Fibroblast of villous mesenchyme (primary cell): ENCODE measurements at regions not wholly inside any gene's neighbourhood (a gene's known extent, or its start where the extent isn't known, plus 50 kb on each side); places are given as distances from the start of the nearest gene placed in this dataset.

Experiments
- DNase-seq: peaks from one replicate; pipeline ENCODE4 v3.0.0-alpha.2; 2010; ENCODE audit warnings: low read depth
- H3K4me3 ChIP-seq: 2 replicates; pipeline ENCODE4 v1.5.1; 2011; ENCODE audit warnings: low read depth, mild to moderate bottlenecking, low read length
- TF ChIP-seq, protein P1 (sequence below): IDR thresholded peaks from 2 replicates; pipeline ENCODE4 v1.5.1; 2012; ENCODE audit warnings: low read depth, mild to moderate bottlenecking, low read length; ENCODE audit not compliant: insufficient read depth

- H3K4me3 ChIP-seq: no peak overlapping the region
- DNase-seq: no peak
- TF ChIP-seq, protein P1, sequence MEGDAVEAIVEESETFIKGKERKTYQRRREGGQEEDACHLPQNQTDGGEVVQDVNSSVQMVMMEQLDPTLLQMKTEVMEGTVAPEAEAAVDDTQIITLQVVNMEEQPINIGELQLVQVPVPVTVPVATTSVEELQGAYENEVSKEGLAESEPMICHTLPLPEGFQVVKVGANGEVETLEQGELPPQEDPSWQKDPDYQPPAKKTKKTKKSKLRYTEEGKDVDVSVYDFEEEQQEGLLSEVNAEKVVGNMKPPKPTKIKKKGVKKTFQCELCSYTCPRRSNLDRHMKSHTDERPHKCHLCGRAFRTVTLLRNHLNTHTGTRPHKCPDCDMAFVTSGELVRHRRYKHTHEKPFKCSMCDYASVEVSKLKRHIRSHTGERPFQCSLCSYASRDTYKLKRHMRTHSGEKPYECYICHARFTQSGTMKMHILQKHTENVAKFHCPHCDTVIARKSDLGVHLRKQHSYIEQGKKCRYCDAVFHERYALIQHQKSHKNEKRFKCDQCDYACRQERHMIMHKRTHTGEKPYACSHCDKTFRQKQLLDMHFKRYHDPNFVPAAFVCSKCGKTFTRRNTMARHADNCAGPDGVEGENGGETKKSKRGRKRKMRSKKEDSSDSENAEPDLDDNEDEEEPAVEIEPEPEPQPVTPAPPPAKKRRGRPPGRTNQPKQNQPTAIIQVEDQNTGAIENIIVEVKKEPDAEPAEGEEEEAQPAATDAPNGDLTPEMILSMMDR: no peak
These were observed 87.4 kb downstream of the ZNF608 start for GRCh38 chr5:124658867-124659557.

GRCh38 chr5:124655921-124656511, 90.4 kb downstream of the ZNF608 start:
- no peak overlapping the region for H3K4me3 ChIP-seq
- DNase-seq: peak; percentile 92
- TF ChIP-seq, protein P1: no peak

GRCh38 chr5:124655251-124655917, 91.1 kb downstream of the ZNF608 start:
- DNase-seq: no peak
- TF ChIP-seq, protein P1: no peak
- no peak overlapping the region for H3K4me3 ChIP-seq

DNA sequence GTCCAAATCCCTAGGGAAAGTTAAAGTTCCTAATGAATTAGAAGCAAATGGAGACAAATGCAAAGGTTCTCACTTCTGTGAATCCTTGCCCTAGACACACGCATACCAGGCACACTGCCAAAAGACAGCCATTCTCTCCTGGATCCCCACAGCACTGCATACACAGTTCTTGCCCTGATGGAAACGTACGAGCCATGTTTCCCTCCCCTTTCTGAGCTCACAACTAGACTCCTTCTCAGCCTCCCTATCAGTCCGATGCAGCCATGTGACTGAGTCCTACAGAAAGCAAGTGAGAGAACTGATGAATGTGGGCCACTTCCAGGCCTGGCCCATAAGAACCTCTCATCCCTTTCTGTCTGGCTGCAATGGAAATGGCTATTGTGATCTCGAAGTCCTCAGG, 92.0 kb downstream of the ZNF608 start:
- H3K4me3 ChIP-seq: no peak overlapping the region
- TF ChIP-seq, protein P1: no peak
- no peak for DNase-seq

DNA sequence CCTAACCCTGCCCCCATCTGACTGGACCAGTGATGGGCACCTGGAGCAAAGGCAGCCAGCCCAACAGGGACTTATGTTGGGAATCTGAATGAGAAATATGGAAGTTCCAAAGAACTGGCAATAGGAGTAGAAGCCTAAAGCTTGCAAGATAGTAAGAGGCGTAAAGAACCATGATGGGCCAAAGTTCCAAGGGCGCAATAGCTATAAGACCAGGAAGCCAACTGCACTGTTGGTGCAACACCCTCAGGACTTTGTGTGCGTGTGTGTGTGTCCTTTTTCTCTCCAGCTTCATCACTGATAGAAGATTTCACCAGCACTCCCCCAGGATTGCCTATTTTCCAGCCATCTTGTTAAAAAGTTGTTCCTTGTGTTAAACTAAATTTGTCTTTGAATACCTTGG, 92.8 kb downstream of the ZNF608 start:
- DNase-seq: no peak
- no peak overlapping the region for H3K4me3 ChIP-seq
- TF ChIP-seq, protein P1: no peak

GRCh38 chr5:124652892-124653441, 93.5 kb downstream of the ZNF608 start:
- no peak for DNase-seq
- no peak overlapping the region for H3K4me3 ChIP-seq
- TF ChIP-seq, protein P1: no peak
